Fibroblast of upper back skin (primary cell): ENCODE measurements at regions not wholly inside any gene's neighbourhood (a gene's known extent, or its start where the extent isn't known, plus 50 kb on each side); places are given as distances from the start of the nearest gene placed in this dataset.

ENCODE experiments used
- DNase-seq: peaks from one replicate; pipeline ENCODE4 v3.0.0-alpha.2; 2013

DNA sequence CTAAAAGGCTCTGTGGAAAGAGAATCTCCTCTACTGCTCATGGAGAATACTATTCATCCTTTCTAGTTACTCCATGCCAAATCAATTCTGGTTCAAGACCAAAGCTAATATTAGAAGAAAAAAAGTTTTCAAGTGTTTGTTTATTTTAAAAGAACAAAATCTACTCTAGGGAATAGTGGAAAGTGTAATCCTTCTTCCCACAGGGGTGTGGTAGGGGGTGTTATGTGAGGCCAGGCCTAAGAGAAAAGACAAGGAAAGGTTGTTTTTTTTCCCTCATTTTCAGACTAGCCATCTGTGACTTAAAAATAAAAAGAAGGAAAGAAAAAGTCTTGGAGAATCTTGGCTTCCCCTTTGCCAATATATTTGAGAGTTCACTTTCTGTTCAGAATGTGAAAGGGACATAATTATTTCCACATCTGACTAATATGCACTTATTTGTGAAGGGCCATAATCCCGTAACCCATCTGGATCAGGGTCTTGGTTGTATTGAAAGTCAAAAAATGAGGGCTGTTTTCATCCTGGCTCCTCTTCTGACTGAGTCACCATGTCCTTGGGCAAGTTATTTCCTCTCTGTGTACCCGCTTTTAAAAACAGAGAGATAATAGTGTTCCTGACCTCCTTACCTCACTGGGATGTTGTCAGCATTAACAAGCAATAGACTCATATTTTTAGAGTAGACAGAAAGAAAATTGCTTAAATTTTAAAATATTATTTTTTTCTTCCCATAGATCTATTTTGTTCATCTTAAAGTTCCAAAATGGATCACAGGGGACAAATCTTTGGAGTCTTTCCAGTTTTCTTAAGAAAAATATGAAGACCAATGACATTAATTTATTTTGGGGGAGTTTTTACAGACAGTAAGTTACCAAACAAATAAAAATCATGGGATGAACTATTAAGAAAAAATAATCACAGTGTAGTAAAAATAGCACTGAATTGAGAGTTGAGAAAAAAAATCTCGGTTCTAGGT, 233.7 kb downstream of the IBTK start:
- DNase-seq: peak; percentile 39

DNA sequence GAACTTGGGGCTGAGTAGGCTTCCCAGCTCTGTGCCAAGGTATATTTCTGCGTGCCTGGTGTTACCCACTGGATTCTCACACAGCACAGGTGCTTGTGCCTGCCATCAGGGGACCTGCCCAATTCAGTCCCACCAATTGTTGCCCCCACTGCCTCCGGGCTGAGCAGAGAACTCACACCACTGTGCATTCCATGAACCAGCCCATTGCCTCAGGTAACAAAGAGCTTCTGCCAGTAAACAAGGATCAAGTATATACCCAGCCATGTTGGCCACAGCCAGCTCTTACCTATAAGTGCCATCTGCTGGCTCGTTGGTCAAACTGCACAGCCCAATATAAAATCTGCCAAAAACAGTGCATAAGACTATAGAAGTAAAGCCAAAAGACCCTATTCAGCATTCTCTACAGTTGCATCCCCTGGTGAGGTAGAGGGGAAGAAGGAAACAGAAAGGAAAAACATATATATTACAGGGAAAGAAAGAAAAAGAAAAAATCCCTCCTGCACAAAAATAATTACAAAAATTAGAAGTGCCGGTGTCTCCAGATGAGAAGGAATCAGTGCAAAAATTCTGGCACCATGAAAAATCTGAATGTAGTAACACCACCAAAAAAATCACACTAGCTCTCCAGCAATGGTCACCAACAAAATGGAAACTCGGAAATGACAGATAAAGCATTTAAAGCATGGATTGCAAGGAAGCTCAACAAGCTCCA, 241.4 kb downstream of the IBTK start:
- DNase-seq: peak; percentile 56

DNA sequence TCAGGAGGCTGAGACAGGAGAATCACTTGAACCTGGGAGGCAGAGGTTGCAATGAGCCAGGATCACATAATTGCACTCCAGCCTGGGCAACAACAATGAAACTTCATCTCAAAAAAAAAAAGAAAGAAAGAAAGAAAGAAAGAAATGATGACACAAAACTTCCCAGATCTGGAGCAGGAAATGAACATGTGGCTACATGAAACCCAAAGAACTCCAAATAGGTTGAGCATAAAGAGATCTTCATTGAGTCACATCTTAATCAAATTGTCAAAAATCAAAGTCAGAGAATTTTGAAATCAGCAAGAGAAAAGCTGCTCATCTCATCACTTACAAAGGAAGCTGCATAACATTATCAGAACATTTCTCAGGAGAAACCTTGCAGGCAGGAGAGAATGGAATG, 247.0 kb downstream of the IBTK start:
- DNase-seq: no peak

DNA sequence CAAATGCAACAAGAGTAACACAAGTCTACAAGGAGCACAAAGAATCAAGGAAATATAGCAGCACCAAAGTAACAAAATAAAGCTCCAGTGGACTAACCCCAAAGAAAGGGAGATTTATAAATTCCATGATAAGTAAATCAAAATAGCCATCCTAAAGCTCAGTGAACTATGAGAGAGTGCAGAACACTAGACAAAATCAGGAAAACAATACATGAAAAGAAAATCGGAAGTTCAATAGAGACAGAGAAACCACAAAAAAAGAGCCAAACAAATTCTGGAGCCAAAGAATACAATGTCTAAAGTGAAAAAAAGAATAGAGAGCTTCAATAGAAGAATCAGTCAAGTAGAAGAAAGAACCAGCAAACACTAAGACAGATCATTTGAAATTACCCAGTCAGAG, 247.3 kb upstream of the TENT5A start:
- no peak for DNase-seq

DNA sequence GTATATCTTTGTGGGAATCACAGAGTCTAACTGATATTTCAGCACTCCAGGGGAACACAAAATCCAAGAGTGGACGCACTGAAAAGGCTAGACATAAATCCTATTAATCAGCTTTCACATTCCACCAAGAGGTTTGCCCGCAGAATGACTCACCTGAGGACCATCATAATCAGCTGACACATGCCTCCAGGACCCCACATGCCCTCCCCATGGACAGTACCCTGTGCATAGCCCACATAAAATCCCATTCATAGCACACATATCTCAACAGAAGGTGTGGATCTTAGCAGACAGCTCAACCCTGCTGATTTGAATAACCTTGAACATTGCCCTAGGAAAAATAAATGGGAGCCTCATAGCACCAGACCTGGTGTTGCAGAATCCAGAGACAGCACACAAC, 246.8 kb upstream of the TENT5A start:
- peak; percentile 18 for DNase-seq

DNA sequence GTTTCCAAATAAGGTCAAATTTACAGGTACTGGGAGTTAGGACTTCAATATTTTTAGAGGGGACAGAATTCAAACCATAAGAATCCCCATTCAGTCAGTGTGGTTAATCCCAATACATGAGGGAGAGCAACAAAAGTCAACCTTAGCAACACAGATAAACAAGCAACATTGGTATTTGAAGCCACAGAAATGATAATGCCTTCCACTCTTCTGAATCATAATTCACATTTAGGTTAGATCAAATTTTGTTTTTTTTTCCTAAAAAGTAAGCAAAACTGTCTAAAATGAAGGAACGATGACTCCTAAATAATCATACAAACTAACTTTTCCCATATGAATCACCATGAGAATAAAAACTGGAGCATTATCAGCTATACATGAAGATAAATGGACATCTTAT, 246.0 kb upstream of the TENT5A start:
- DNase-seq: peak; percentile 63

DNA sequence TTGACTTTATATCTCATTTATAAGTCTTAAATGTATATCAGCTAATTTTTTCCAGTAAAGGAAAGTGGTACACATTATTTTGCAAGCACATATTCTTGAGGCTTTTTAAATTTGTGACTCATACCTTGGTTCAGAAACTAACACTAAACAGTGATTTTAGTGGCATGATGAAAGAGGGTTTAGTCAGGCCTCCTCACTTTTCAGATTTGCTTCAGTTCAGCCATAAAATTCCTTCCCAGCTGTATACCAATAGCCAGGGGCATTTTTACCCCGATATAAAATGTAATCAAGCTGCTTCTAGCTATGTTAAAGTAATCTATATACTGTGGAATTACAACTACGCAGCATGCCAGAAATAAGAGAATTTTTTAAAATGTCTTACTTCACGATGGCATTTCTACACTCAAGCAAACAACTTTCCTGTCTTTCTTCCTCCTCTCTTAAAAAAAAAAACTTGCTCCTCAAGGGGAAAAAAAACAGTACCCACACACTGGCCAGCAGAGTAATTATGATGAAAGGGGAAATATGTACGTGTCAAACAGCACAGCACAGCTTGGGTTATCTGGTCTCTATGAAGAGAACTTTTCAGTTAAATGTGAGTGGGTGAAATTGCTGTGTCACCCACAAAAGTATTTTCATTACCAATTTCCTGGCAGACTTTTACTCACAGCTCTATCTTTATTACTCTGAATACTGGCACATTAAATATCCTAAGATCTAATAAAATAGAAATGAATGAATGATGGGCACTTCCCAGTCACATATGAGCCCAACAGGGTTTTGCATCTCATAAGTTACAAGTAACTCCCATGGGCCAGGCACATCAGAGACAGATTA, 244.8 kb upstream of the TENT5A start:
- DNase-seq: peak; percentile 88

DNA sequence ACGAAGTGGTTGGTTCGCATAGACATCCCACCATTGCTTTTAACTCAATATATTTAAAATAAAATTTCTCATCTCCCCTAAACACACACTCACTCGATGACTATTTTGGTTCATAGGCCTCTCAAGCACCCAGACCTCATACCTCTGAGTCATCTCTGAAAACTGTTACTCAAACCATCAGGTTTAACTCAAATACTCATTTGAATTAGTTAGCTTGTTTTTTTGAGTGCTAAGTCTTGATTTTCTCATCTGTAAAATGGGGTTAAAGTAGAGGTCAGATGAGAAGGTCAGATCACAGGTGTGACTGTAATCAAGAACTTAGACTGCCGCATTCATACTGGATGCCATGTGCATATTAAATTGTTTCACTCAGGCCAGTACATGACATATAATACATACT, 243.9 kb upstream of the TENT5A start:
- peak; percentile 90 for DNase-seq

DNA sequence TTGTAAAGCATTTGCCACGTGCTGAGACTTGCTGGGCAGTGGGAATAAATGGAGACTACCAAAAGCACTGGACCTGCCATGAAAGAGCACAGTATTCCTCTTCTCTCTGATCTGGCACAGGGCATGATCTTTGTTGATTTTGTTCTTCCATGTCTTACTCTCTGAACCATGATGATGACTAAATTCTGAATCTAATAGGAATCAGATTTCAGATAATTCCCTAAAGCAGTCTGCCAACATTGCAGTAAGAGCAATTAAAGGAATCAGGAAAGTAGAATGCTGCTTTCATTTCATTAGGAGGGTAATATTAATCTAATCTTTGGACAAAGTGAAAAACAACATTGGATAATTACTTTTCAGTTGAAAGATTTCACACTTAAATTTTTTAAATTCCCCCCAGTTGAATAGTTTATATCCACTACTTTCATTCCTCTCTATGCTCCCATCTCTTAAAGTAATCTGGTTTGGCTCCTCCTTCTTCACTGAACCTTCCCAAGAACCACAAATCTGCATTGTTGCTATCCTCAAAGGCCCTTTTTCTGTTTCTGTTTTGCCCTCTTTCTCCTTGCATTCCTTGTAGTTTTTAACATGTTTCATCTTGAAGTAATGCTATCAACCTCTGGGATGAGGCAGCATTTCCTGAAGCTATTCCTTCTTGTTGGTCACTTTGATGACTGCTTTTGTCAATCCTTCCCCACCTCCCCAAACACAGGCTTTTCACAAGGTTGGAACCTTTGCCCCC, 243.2 kb upstream of the TENT5A start:
- peak; percentile 80 for DNase-seq

DNA sequence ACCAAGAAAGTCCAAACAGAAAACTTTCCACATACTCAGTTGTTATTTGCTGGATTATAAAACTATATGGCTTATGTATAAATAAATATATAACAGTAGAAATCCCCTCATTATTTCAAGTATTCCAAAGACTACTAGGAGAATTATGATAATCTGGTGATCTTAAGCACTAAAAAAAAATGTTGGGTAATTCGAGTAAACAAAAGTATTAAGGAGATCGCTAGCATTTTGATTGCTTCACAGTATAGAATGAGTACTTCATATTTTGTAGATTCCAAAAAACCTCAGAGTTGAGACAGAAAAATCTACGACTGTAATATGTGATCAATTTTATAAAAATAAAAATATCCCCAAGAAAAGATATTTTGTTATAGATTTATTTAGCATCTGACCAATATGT, 236.4 kb upstream of the TENT5A start:
- DNase-seq: no peak

DNA sequence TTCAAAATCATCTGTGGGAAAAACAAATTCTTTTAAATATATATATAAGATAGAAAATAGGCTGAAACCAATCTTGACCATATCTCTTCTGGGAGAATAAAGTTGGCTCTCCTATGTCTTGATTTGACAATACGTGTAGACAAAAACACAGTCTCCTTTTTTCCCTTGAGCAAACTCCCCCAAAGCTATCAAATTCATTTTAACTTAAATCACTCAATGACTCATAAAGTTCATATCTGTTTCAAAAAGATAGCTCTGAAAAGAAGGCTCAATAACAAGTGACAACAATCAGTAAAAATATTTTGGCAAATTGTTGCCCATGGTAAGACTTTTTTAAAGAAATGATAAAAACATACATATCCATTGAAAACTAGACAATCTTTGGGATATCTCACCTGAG, 236.0 kb upstream of the TENT5A start:
- no peak for DNase-seq

DNA sequence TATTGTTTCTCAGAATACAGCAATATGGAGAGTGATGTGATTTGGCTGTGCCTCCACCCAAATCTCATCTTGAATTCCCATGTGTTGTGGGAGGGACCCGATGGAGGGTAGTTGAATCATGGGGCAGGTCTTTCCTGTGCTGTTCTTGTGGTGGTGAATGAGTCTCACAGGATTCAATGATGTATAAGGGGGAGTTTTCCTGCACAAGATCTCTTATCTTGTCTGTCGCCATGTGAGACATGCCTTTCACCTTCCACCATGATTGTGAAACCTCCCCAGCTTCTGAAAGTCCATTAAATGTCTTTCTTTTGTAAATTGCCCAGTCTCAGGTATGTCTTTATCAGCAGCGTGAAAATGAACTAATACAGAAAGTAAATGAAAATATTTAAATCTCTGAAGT, 234.8 kb upstream of the TENT5A start:
- DNase-seq: no peak

DNA sequence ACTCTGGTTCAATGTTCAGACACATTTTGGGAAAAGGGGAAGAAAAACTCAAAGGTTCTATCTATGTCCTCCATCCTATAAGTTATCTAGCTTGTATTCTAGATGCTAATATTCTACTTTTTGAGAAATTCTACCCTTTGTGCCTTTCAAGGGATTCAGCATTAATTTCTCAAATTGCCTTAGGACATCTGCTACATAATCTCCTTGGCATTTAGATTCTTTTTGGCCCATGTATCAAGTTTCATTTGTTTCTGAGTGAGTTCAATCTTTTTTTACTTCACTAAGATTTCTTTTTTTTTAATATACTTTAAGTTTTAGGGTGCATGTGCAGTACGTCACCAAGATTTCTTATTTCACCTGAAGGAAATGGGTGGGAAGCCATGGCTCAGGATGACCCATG, 232.7 kb upstream of the TENT5A start:
- DNase-seq: no peak

DNA sequence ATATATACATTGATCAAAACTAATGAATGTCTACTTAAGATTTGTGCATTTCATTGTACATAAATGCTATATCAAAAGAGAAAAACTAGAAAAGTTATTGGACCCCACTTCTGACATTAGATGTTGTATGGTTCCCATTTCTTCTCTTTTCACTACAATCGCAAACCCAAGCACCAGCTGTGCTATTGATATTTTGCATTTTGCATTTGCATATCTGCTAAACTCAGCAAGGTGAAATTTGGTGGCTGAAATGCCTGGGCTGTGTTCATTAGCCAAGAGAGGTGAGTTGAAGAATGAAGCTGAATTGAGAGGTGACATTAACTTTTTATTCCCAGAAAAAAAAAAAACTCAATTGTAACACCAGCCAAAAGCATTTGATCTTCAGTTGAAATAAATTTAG, 232.1 kb upstream of the TENT5A start:
- DNase-seq: no peak

DNA sequence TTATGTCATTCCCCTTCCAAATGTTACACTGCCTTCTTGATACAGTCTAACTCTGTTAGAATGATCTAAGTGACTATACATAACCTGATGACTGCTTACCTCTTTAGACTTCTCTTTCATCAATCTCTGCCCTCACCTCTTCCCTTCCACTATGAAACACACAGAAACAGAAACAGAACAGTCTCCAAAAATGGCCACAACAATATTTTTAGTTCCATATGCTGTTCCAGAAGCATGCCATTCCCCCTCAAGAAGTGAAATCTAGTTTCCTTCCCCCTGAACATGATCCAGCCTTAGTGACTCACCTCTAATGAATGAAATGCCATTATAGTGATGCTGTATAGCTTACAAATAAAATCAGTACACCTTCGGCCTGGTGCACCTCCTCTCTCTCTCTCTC, 229.3 kb upstream of the TENT5A start:
- peak; percentile 89 for DNase-seq

DNA sequence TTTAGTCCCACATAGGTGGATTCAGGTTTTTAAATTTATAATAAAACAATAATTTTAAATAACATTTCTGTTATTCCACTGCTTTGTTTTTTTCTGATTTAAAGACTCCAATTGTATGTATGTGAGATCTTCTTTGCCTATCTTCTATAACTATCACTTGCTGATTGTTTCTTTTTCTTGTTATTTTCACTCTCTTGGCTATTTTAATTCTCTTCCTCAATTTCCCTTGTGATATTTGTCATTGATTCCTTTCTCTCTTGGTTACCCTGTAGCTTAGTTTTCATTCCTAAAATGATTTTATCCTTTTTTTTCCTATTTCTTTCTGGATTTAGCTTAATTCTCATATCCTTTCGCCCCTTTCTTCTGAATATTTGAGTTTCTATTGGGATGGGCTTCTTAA, 227.3 kb upstream of the TENT5A start:
- no peak for DNase-seq

DNA sequence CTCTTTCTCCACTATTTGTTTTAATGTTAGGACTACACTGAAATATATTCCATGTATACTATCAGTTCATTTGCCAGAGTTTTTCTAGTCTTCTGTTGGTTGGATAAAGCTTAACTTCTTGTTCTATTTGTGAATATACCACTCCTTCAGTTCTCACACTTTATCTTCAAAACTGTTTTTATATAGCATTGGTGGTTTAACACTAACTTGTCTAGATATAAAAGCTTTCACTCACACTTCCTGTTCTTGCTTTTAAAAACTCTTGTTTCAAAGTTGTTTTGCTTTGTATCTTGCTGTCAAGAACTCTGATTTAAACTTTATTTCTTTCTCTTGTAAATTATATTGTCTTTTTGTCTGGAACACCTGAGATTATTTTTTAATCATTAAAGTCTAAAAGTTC, 226.8 kb upstream of the TENT5A start:
- DNase-seq: no peak

DNA sequence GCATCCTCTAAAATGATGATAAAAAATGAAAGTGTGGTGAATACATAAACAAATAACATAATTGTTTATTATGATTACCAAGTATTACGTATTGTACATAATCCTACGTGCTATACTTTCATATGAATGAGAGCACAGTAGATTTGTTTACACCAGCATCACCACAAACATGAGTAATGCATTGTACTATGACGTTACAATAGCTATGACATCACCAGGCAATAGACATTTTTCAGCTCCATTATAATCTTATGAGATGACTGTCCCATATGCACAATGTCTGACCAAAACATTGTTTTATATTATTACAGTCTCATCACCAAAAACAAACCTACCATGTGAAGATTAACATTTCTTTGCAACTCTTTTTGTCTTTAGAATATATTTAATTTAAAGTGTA, 225.7 kb upstream of the TENT5A start:
- no peak for DNase-seq

DNA sequence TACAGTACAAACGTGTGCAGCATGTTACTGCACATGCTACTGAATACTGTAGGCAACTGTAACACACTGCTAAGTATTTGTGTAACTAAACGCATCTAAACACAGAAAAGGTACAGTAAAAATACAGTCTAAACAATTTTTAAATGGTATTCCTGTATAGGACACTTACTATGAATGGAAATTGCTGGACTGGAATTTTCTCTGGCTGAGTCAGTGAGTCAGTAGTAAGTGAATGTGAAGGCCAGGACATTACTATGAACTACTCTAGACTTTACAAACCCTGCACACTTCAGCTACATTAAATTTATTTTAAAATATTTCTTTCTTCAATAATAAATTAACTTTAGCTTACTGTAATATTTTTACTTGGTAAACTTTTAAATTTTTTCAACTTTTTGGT, 225.0 kb upstream of the TENT5A start:
- peak; percentile 59 for DNase-seq

DNA sequence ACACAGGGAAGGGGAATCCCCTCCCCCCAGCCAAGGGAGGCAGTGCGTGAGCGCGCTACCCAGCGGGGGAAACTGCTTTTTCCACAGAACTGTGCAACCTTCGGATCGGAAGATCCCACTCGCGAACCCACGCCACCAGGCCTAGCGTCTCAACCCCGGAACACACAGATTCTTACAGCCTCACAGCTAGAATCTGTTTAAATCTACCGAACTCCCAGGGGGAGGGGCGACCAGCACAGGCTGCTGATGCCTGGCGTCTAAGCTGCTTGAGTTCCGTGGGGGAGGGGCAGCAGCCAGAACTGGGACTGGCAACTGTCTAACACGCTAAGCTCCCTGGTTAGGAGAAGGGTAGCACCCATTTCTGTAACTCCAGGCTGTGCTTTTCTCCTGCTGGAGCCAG, 217.3 kb upstream of the TENT5A start:
- DNase-seq: no peak

DNA sequence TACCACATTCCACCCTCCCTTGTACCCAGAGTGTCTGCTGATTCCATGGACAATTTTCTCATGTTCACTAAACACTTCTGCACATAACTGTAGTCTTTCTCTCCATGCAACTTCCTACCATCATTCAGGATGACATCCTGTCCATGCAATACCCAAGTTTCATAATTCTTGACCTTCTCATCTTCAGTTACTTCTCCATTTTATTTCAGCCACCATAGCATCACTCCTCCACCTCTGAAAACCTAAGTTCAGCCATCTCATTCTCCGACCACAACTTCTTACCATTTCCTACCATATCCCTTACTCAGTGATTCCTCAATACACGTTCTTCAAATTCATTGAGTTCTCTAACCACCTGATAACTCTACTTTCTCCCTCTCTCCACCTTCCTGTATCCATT, 216.5 kb upstream of the TENT5A start:
- no peak for DNase-seq

DNA sequence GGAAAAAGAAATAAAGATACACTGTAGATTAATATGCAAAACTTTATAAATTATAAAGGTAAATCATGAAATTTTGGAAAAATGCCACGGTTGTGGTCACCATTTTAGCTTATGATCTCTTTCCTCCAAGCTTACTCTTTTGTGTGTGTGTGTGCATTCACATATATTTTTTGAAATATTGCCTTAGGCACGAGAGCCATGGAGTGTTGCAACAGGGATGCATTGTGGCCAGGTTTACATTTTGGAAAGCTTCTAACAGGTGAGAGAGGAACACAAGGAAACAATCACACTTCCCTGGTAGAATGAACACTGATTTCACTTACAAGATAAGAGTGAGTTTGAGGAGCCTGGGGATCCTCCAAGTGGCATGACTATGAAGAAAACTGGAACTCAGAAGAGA, 214.5 kb upstream of the TENT5A start:
- DNase-seq: no peak

DNA sequence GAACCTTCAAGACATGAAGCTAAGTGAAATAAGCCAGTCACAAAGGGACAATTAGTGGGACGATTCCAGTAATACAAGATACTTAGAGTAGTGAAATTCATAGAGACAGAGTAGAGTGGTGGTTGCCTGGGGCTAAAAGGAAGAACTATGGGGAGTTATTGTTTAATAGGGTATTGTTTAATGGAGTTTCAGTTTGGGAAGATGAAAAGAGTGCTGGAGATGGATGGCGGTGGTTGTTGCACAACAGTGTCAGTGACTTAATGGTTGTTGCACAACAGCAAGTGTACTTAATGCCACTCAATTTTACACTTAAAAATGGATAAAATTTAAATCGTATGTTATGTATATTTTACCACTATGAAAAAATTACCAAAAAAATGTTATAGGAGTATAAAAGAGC, 209.7 kb upstream of the TENT5A start:
- no peak for DNase-seq
